Endothelial cell of umbilical vein (primary cell): ENCODE measurements at regions not wholly inside any gene's neighbourhood (a gene's known extent, or its start where the extent isn't known, plus 50 kb on each side); places are given as distances from the start of the nearest gene placed in this dataset.
A peak's percentile ranks its signal among the peaks of the same experiment; 100 is the strongest.

Experiments used
- BruUV-seq: library from RNA; stranded (reverse); fragments of 400-500 nt; replicated peaks from 2 replicates; lab custom pipeline; 2021; lab: Mats Ljungman, UMichigan
- CTCF ChIA-PET: fragments of 300-600, 350-600 bp; sonication (Branson Sonifier 250); formaldehyde crosslinking; loops from one replicate; lab custom pipeline; 2021; ENCODE audit warnings: antibody characterized with exemption, inconsistent platforms; lab: Charles Lee
- POLR2A ChIA-PET: fragments of 300-600, 350-600 bp; sonication (Branson Sonifier 250); formaldehyde crosslinking; loops from one replicate; lab custom pipeline; 2021; ENCODE audit warnings: antibody characterized with exemption, inconsistent platforms; lab: Charles Lee
- DNase-seq: peaks from one replicate; pipeline ENCODE4 v3.0.0-alpha.2; 2011; ENCODE audit warnings: low read depth, low spot score
- FAIRE-seq: peaks from 2 replicates; lab custom pipeline; 2011; peaks lifted over from hg19 to GRCh38; lab: Jason Lieb, UNC
- H2AFZ ChIP-seq: 2 replicates; pipeline ENCODE4 v1.6.0; 2012; ENCODE audit warnings: low read depth, low read length, control low read depth, inconsistent platforms
- H3K27ac ChIP-seq: 2 replicates; pipeline ENCODE4 v1.5.1; 2011; ENCODE audit warnings: low read depth, mild to moderate bottlenecking, control low read depth, low read length, moderate library complexity; ENCODE audit not compliant: insufficient read depth
- H3K27me3 ChIP-seq, 2 experiments: 2 replicates each; pipeline versions ENCODE4 v1.6.0 to v1.6.1; 2011; ENCODE audit warnings: low read length in 2 of 2, mixed read lengths in 1 of 2; ENCODE audit not compliant: control insufficient read depth in 2 of 2, insufficient read depth in 2 of 2
- H3K36me3 ChIP-seq, 2 experiments: 2 replicates in 1 of 2; 3 replicates in 1 of 2; pipeline ENCODE4 v1.5.1; 2011; ENCODE audit warnings: low read length in 2 of 2, mild to moderate bottlenecking in 1 of 2, moderate library complexity in 1 of 2; ENCODE audit not compliant: control insufficient read depth in 2 of 2, insufficient read depth in 2 of 2; ENCODE audit errors: extremely low read depth in 1 of 2
- H3K4me1 ChIP-seq: 3 replicates; pipeline ENCODE4 v1.5.1; 2011; ENCODE audit warnings: mild to moderate bottlenecking, low read length; ENCODE audit not compliant: control insufficient read depth, insufficient read depth; ENCODE audit errors: extremely low read depth
- H3K4me2 ChIP-seq: 2 replicates; pipeline ENCODE4 v1.6.1; 2011; ENCODE audit warnings: low read length, control low read depth, mixed read lengths; ENCODE audit not compliant: insufficient read depth
- H3K4me3 ChIP-seq, 3 experiments: fragments of 200-600 bp in 1 of 3; sonication (generic), shearing (Covaris generic) in 1 of 3; replicated peaks in 1 of 3; 2 replicates each; pipeline ENCODE4 v1.5.1; 2011 to 2016; ENCODE audit warnings: control low read depth in 3 of 3, low read length in 3 of 3, mild to moderate bottlenecking in 2 of 3, inconsistent platforms in 1 of 3, low read depth in 1 of 3, moderate library complexity in 1 of 3; ENCODE audit not compliant: insufficient read depth in 1 of 3
- H3K79me2 ChIP-seq: 2 replicates; pipeline ENCODE4 v1.6.0; 2012; ENCODE audit warnings: low read length, inconsistent platforms; ENCODE audit not compliant: control insufficient read depth, insufficient read depth
- H3K9ac ChIP-seq: replicated peaks from 2 replicates; pipeline ENCODE3; 2011; ENCODE audit warnings: low read length, control low read depth; ENCODE audit not compliant: insufficient read depth; ENCODE audit errors: extremely low read depth
- H3K9me1 ChIP-seq: replicated peaks from 3 replicates; pipeline ENCODE4 v1.6.0; 2011; ENCODE audit warnings: mild to moderate bottlenecking, low read length; ENCODE audit not compliant: control insufficient read depth, insufficient read depth; ENCODE audit errors: extremely low read depth
- H3K9me3 ChIP-seq: replicated peaks from 2 replicates; pipeline ENCODE4 v1.5.1; 2012; ENCODE audit warnings: low read length, inconsistent platforms; ENCODE audit not compliant: control insufficient read depth, insufficient read depth
- H4K20me1 ChIP-seq: replicated peaks from 2 replicates; pipeline ENCODE3; 2011; ENCODE audit warnings: mild to moderate bottlenecking, low read length; ENCODE audit not compliant: control insufficient read depth, insufficient read depth; ENCODE audit errors: extremely low read depth
- EZH2 ChIP-seq: IDR thresholded peaks from 2 replicates; pipeline ENCODE4 v1.6.1; 2012; ENCODE audit warnings: borderline replicate concordance, low read depth, mild to moderate bottlenecking, moderate library complexity, low read length, inconsistent platforms; ENCODE audit not compliant: severe bottlenecking
- FOS ChIP-seq: IDR thresholded peaks from 2 replicates; pipeline ENCODE4 v1.6.1; 2011; ENCODE audit warnings: mild to moderate bottlenecking, low read length, moderate library complexity, borderline replicate concordance; ENCODE audit not compliant: insufficient read depth
- GATA2 ChIP-seq: IDR thresholded peaks from 2 replicates; pipeline ENCODE4 v1.7.0; 2011; ENCODE audit warnings: low read depth, mild to moderate bottlenecking, moderate library complexity, mixed read lengths, low read length; ENCODE audit not compliant: insufficient read length, insufficient read depth
- JUN ChIP-seq: IDR thresholded peaks from 2 replicates; pipeline ENCODE4 v1.6.1; 2011; ENCODE audit warnings: borderline replicate concordance, low read depth; ENCODE audit not compliant: insufficient read length, insufficient read depth
- MYC ChIP-seq: IDR thresholded peaks from one replicate; pipeline ENCODE4 v1.6.1; 2011; ENCODE audit warnings: mild to moderate bottlenecking, low read depth, low read length
- POLR2A ChIP-seq: IDR thresholded peaks from 2 replicates; pipeline ENCODE4 v1.6.1; 2012; ENCODE audit warnings: low read depth, mild to moderate bottlenecking, control low read depth, low read length
- POLR2AphosphoS5 ChIP-seq: IDR thresholded peaks from 2 replicates; pipeline ENCODE4 v1.6.1; 2012; ENCODE audit warnings: low read depth, mild to moderate bottlenecking, control low read depth, low read length, moderate library complexity; ENCODE audit not compliant: insufficient read depth
- dilution Hi-C: fragments of 300-500 bp; cut with MboI; formaldehyde crosslinking; loops from one replicate; pipeline ENCODE4 v1.15.0; 2019; ENCODE audit warnings: low sequenced_read_pairs; ENCODE audit not compliant: extremely low pct_ligation_motif_present
- intact Hi-C: fragments of 100-400 bp; cut with micrococcal nuclease; formaldehyde crosslinking; loops from one replicate; pipeline ENCODE4 v1.10.0; 2022
- TF ChIP-seq, protein P1 (sequence below): IDR thresholded peaks from 2 replicates; pipeline ENCODE4 v1.6.1; 2011; ENCODE audit not compliant: insufficient read depth, insufficient read length
- TF ChIP-seq, protein P2 (sequence below), 2 donors: IDR thresholded peaks; 1 replicate in 1 of 2; 2 replicates in 1 of 2; pipeline ENCODE4 v1.5.1; 2011; ENCODE audit warnings: low read length in 2 of 2, mild to moderate bottlenecking in 2 of 2, moderate library complexity in 2 of 2, control low read depth in 1 of 2, inconsistent platforms in 1 of 2, low read depth in 1 of 2; ENCODE audit not compliant: insufficient read depth in 1 of 2; ENCODE audit errors: extremely low read depth in 1 of 2

DNA sequence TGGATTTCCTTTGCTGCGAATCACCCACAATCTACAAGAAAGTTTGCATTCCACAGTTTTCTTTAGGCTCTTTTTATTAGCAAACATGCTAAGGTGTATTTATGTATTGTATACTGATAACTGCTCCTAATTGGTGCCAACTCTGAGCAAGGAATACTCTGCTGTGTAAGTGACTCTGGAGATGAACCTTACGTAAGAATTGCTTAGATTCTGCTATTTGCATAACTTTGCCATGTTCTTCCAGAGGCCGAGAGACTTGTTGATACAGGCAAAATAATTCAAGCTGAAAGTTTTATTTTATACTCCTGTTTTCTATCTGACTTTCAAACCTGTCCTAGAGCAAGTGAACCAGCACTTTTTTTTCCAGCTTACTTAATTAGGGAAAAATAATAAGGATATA, 461.3 kb downstream of the GJA1 start:
- TF ChIP-seq POLR2A (no peak), JUN (no peak), EZH2 (no peak), FOS (no peak), GATA2 (no peak)
- TF ChIP-seq, protein P1, sequence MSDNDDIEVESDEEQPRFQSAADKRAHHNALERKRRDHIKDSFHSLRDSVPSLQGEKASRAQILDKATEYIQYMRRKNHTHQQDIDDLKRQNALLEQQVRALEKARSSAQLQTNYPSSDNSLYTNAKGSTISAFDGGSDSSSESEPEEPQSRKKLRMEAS: no peak
- no peak overlapping the region for H3K27ac ChIP-seq
- H2AFZ ChIP-seq: no peak overlapping the region
- H3K4me2 ChIP-seq: no peak overlapping the region
- no peak overlapping the region for H3K9ac ChIP-seq
- H3K36me3 ChIP-seq: no peaks in the 10 kb centered on the region
- no peaks in the 10 kb centered on the region for H3K79me2 ChIP-seq
- FAIRE-seq (no peak), DNase-seq (no peak)
- H4K20me1 ChIP-seq: no peaks in the 10 kb centered on the region
- dilution Hi-C loops: no loop called here
- intact Hi-C loops: no loop called here
- no peaks in the 10 kb centered on the region for H3K4me1 ChIP-seq
- no peaks in the 10 kb centered on the region for H3K9me3 ChIP-seq
- CTCF ChIA-PET: interaction anchor here (0.9 kb wide), 1 partner anchor 465 kb away, joined by 3 read pairs; no protein-coding TSS in a partner anchor
- POLR2A ChIA-PET: no interaction called here
- H3K27me3 ChIP-seq: no peaks in the 10 kb centered on the region
- H3K4me3 ChIP-seq: no peak overlapping the region
- BruUV-seq: no TSS peak
- H3K9me1 ChIP-seq: no peaks in the 10 kb centered on the region

DNA sequence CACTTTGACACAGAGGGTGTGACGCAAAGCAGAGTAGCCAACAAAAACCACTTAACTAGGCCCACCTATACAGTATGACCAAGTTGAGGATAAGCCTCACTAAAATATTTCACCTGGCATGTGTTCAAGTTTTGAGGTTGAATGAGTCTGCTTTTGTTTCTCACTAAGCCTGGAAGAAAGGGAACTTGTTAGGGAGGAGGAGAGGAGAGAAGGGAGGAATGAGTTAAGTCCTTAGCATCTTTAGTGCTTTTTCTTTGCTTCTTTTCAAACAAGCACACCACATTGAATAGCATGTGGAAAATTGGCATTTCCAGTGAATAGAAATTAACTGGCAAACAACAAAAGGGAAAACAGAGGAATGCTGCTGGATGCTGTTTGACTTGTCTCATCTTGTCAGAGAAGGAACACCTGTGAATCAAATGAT, 461.9 kb downstream of the GJA1 start:
- no peaks in the 10 kb centered on the region for H3K79me2 ChIP-seq
- ChIA-PET POLR2A (no interaction called here), CTCF (interaction anchor here (0.9 kb wide), 1 partner anchor 466 kb away, joined by 3 read pairs; no protein-coding TSS in a partner anchor)
- peak; percentile 4 for DNase-seq
- H3K4me3 ChIP-seq: no peak overlapping the region
- FAIRE-seq: no peak
- H3K27ac ChIP-seq: no peak overlapping the region
- BruUV-seq: no TSS peak
- no peaks in the 10 kb centered on the region for H3K4me1 ChIP-seq
- H2AFZ ChIP-seq: no peak overlapping the region
- no peak for TF ChIP-seq JUN
- TF ChIP-seq, protein P1: no peak
- no peak for TF ChIP-seq MYC
- TF ChIP-seq EZH2: no peak
- no peak for TF ChIP-seq POLR2AphosphoS5
- TF ChIP-seq POLR2A: no peak
- no peak for TF ChIP-seq GATA2
- TF ChIP-seq, protein P2, sequence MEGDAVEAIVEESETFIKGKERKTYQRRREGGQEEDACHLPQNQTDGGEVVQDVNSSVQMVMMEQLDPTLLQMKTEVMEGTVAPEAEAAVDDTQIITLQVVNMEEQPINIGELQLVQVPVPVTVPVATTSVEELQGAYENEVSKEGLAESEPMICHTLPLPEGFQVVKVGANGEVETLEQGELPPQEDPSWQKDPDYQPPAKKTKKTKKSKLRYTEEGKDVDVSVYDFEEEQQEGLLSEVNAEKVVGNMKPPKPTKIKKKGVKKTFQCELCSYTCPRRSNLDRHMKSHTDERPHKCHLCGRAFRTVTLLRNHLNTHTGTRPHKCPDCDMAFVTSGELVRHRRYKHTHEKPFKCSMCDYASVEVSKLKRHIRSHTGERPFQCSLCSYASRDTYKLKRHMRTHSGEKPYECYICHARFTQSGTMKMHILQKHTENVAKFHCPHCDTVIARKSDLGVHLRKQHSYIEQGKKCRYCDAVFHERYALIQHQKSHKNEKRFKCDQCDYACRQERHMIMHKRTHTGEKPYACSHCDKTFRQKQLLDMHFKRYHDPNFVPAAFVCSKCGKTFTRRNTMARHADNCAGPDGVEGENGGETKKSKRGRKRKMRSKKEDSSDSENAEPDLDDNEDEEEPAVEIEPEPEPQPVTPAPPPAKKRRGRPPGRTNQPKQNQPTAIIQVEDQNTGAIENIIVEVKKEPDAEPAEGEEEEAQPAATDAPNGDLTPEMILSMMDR (IDR thresholded peaks at IDR 0.05; ENCODE audit: extremely low read depth in 1 of 2, insufficient read depth in 1 of 2, low read depth in 1 of 2, low read length in 2 of 2): no peak
- no peak for TF ChIP-seq FOS
- no peaks in the 10 kb centered on the region for H4K20me1 ChIP-seq
- no peak overlapping the region for H3K9ac ChIP-seq
- no peaks in the 10 kb centered on the region for H3K9me1 ChIP-seq
- H3K4me2 ChIP-seq: no peak overlapping the region
- dilution Hi-C loops: no loop called here
- H3K9me3 ChIP-seq: no peaks in the 10 kb centered on the region
- no peaks in the 10 kb centered on the region for H3K27me3 ChIP-seq
- no peaks in the 10 kb centered on the region for H3K36me3 ChIP-seq
- intact Hi-C loops: no loop called here
